SK-N-SH treated with all-trans-retinoic acid at 6 μM for 48 hours (cell line): ENCODE measurements at regions not wholly inside any gene's neighbourhood (a gene's known extent, or its start where the extent isn't known, plus 50 kb on each side); places are given as distances from the start of the nearest gene placed in this dataset.

Experiments
- ARNTL ChIP-seq: fragments of 450-650 bp; formaldehyde crosslinking; IDR thresholded peaks from 2 replicates; pipeline ENCODE4 v1.5.0; 2020; ENCODE audit warnings: low read depth, mild to moderate bottlenecking, moderate library complexity, borderline replicate concordance
- CSDC2 ChIP-seq: fragments of 250-450 bp; sonication (Bioruptor Pico); IDR thresholded peaks from 2 replicates; pipeline ENCODE4 v1.5.0; 2020; ENCODE audit warnings: mild to moderate bottlenecking, moderate library complexity
- ESRRG ChIP-seq: fragments of 250-450 bp; sonication (Bioruptor Pico); IDR thresholded peaks from 2 replicates; pipeline ENCODE4 v1.6.1; 2021; ENCODE audit warnings: mild to moderate bottlenecking
- RARB ChIP-seq: fragments of 250-450 bp; sonication (Bioruptor Pico); IDR thresholded peaks from 2 replicates; pipeline ENCODE4 v1.8.0; 2021; ENCODE audit warnings: mild to moderate bottlenecking, moderate library complexity
- SNAI2 ChIP-seq: fragments of 250-450 bp; sonication (Bioruptor Pico); IDR thresholded peaks from 2 replicates; pipeline ENCODE4 v1.5.0; 2020; ENCODE audit warnings: mild to moderate bottlenecking, moderate library complexity
- TCF4 ChIP-seq: fragments of 250-450 bp; sonication (Bioruptor Pico); IDR thresholded peaks from 2 replicates; pipeline ENCODE4 v1.8.0; 2021; ENCODE audit warnings: mild to moderate bottlenecking, moderate library complexity, borderline replicate concordance
- ZFP3 ChIP-seq: fragments of 250-450 bp; sonication (Bioruptor Pico); IDR thresholded peaks from 2 replicates; pipeline ENCODE4 v1.5.0; 2020; ENCODE audit warnings: mild to moderate bottlenecking, moderate library complexity
- ZFP30 ChIP-seq: fragments of 450-650 bp; formaldehyde crosslinking; IDR thresholded peaks from 2 replicates; pipeline ENCODE4 v1.5.0; 2022; ENCODE audit warnings: mild to moderate bottlenecking, moderate library complexity
- ZNF70 ChIP-seq: fragments of 450-650 bp; formaldehyde crosslinking; IDR thresholded peaks from 2 replicates; pipeline ENCODE4 v1.5.0; 2020; ENCODE audit warnings: mild to moderate bottlenecking, moderate library complexity
- ZNF8 ChIP-seq: fragments of 450-650 bp; formaldehyde crosslinking; IDR thresholded peaks from 2 replicates; pipeline ENCODE4 v1.5.0; 2020; ENCODE audit warnings: mild to moderate bottlenecking, moderate library complexity
- TF ChIP-seq, protein P1 (sequence below): fragments of 250-450 bp; sonication (Bioruptor Pico); IDR thresholded peaks from 2 replicates; pipeline ENCODE4 v1.5.0; 2020; ENCODE audit warnings: mild to moderate bottlenecking, moderate library complexity
- TF ChIP-seq, protein P2 (sequence below): fragments of 250-450 bp; sonication (Bioruptor Pico); IDR thresholded peaks from 2 replicates; pipeline ENCODE4 v1.5.1; 2020; ENCODE audit warnings: low read depth, mild to moderate bottlenecking, moderate library complexity
- TF ChIP-seq, protein P3 (sequence below): fragments of 250-450 bp; sonication (Bioruptor Pico); IDR thresholded peaks from 2 replicates; pipeline ENCODE4 v1.5.1; 2021; ENCODE audit warnings: mild to moderate bottlenecking, moderate library complexity

DNA sequence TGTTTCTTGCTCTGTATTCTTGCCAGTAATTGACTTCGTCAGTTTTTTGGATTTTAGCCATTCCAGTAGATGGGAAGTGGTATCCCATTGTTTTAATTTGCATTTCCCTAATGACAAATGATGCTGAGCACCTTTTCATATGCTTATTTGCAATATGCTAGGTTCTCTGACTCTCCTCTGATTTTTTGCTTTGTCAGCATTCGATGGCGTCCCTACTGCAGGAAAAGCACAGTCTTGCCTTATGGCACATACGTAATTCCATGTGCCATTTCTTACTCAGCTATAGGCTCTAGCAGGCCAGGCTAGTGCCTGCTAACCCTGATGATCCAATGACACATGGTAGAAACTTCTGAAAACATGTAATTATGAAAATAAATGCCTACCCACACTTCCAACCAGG is 239.2 kb upstream of the ATP10A start:
- TF ChIP-seq ZFP30 (CRISPR knock-in tag) = no peak
- no peak for TF ChIP-seq ZFP3 (CRISPR knock-in tag)
- no peak for TF ChIP-seq RARB
- TF ChIP-seq, protein P1, sequence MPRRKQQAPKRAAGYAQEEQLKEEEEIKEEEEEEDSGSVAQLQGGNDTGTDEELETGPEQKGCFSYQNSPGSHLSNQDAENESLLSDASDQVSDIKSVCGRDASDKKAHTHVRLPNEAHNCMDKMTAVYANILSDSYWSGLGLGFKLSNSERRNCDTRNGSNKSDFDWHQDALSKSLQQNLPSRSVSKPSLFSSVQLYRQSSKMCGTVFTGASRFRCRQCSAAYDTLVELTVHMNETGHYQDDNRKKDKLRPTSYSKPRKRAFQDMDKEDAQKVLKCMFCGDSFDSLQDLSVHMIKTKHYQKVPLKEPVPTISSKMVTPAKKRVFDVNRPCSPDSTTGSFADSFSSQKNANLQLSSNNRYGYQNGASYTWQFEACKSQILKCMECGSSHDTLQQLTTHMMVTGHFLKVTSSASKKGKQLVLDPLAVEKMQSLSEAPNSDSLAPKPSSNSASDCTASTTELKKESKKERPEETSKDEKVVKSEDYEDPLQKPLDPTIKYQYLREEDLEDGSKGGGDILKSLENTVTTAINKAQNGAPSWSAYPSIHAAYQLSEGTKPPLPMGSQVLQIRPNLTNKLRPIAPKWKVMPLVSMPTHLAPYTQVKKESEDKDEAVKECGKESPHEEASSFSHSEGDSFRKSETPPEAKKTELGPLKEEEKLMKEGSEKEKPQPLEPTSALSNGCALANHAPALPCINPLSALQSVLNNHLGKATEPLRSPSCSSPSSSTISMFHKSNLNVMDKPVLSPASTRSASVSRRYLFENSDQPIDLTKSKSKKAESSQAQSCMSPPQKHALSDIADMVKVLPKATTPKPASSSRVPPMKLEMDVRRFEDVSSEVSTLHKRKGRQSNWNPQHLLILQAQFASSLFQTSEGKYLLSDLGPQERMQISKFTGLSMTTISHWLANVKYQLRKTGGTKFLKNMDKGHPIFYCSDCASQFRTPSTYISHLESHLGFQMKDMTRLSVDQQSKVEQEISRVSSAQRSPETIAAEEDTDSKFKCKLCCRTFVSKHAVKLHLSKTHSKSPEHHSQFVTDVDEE (CRISPR knock-in tag) = no peak
- no peak for TF ChIP-seq ZNF70 (CRISPR knock-in tag)
- TF ChIP-seq ESRRG = no peak
- TF ChIP-seq ARNTL (CRISPR knock-in tag) = no peak
- no peak for TF ChIP-seq ZNF8 (CRISPR knock-in tag)
- TF ChIP-seq SNAI2 (CRISPR knock-in tag) = no peak
- no peak for TF ChIP-seq TCF4 (CRISPR knock-in tag)
- TF ChIP-seq, protein P2, sequence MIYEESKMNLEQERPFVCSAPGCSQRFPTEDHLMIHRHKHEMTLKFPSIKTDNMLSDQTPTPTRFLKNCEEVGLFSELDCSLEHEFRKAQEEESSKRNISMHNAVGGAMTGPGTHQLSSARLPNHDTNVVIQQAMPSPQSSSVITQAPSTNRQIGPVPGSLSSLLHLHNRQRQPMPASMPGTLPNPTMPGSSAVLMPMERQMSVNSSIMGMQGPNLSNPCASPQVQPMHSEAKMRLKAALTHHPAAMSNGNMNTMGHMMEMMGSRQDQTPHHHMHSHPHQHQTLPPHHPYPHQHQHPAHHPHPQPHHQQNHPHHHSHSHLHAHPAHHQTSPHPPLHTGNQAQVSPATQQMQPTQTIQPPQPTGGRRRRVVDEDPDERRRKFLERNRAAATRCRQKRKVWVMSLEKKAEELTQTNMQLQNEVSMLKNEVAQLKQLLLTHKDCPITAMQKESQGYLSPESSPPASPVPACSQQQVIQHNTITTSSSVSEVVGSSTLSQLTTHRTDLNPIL (CRISPR knock-in tag) = no peak
- TF ChIP-seq, protein P3, sequence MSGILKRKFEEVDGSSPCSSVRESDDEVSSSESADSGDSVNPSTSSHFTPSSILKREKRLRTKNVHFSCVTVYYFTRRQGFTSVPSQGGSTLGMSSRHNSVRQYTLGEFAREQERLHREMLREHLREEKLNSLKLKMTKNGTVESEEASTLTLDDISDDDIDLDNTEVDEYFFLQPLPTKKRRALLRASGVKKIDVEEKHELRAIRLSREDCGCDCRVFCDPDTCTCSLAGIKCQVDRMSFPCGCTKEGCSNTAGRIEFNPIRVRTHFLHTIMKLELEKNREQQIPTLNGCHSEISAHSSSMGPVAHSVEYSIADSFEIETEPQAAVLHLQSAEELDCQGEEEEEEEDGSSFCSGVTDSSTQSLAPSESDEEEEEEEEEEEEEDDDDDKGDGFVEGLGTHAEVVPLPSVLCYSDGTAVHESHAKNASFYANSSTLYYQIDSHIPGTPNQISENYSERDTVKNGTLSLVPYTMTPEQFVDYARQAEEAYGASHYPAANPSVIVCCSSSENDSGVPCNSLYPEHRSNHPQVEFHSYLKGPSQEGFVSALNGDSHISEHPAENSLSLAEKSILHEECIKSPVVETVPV (CRISPR knock-in tag) = no peak
- TF ChIP-seq CSDC2 = no peak
